ENCODE measurements at regions not wholly inside any gene's neighbourhood (a gene's known extent, or its start where the extent isn't known, plus 50 kb on each side); places are given as distances from the start of the nearest gene placed in this dataset.
A peak's percentile ranks its signal among the peaks of the same experiment; 100 is the strongest.

DNA sequence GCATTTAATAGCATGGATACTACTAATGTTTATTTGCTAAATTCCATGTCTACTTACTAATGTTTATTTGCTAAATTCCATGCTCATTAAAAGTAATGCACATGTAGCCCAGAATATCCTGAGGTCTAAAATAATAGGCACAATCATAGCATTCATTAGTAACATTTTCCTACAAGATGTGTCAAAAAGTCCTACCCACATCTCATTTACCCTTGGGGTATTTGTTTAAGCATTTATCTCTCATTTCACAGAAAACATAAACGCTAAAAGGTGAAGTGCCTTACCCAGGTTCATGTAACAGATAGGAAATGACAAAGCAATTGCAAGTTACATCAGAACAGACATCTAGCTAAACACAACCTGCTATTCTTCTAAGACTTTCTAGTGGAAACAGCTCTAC is 457.1 kb downstream of the HACE1 start:
- no peak for DNase-seq
- Histone ChIP-seq H3K4me3 (ENCODE audit: low read depth, low read length) (no peak overlapping the region), H3K4me1 (no peaks in the 10 kb centered on the region), H3K36me3 (no peaks in the 10 kb centered on the region), H3K27me3 (no peaks in the 10 kb centered on the region), H3K9me3 (no peaks in the 10 kb centered on the region)
- TF ChIP-seq, protein P1, sequence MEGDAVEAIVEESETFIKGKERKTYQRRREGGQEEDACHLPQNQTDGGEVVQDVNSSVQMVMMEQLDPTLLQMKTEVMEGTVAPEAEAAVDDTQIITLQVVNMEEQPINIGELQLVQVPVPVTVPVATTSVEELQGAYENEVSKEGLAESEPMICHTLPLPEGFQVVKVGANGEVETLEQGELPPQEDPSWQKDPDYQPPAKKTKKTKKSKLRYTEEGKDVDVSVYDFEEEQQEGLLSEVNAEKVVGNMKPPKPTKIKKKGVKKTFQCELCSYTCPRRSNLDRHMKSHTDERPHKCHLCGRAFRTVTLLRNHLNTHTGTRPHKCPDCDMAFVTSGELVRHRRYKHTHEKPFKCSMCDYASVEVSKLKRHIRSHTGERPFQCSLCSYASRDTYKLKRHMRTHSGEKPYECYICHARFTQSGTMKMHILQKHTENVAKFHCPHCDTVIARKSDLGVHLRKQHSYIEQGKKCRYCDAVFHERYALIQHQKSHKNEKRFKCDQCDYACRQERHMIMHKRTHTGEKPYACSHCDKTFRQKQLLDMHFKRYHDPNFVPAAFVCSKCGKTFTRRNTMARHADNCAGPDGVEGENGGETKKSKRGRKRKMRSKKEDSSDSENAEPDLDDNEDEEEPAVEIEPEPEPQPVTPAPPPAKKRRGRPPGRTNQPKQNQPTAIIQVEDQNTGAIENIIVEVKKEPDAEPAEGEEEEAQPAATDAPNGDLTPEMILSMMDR (IDR thresholded peaks at IDR 0.05; ENCODE audit: low read depth, low read length) = no peak

DNA sequence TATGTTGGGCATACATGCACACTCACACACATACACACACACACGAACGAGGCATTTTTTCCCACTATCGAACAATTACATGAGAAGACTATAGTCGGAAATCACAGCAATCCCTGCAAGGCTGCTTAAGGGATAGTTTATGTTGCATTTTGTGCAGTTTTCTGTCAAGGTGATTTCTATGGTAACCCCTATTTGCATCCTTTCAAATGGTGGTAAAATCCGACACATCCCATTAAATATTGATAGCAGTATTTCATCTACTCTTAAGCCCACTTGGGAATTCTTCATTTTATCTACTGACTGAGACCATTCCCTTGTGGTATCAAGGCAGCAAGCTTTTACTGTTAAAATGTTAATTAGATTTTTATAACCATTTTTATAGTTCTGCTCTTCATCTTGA is 457.8 kb downstream of the HACE1 start:
- no peaks in the 10 kb centered on the region for H3K4me1 ChIP-seq
- TF ChIP-seq, protein P1 (IDR thresholded peaks at IDR 0.05; ENCODE audit: low read depth, low read length) = no peak
- H3K36me3 ChIP-seq = no peaks in the 10 kb centered on the region
- no peak overlapping the region for H3K4me3 ChIP-seq (ENCODE audit: low read depth, low read length)
- no peaks in the 10 kb centered on the region for H3K9me3 ChIP-seq
- DNase-seq = no peak
- H3K27me3 ChIP-seq = no peaks in the 10 kb centered on the region

DNA sequence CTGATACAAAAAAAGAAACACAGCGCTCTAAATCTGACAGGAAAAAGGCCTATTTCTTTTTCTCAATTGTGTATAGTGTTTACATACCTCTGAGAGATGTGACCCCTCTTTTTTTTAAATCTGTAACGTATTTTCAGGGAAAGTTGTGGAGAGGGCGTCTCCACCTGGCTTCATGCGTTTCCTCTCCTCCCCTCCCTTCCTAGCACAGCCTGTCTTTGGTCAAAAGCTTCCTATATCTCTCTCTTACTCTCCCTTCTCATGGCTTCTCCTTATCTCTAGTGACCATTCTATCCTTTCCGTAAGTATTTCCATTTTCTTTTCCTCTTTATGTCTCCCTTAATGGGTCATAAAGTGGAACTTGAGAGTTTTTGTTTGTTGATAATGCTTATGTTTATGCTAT is 458.9 kb downstream of the HACE1 start:
- Histone ChIP-seq H3K27me3 (no peaks in the 10 kb centered on the region), H3K4me3 (ENCODE audit: low read depth, low read length) (no peak overlapping the region), H3K36me3 (no peaks in the 10 kb centered on the region), H3K4me1 (no peaks in the 10 kb centered on the region), H3K9me3 (no peaks in the 10 kb centered on the region)
- DNase-seq = no peak
- TF ChIP-seq, protein P1 (IDR thresholded peaks at IDR 0.05; ENCODE audit: low read depth, low read length) = no peak

DNA sequence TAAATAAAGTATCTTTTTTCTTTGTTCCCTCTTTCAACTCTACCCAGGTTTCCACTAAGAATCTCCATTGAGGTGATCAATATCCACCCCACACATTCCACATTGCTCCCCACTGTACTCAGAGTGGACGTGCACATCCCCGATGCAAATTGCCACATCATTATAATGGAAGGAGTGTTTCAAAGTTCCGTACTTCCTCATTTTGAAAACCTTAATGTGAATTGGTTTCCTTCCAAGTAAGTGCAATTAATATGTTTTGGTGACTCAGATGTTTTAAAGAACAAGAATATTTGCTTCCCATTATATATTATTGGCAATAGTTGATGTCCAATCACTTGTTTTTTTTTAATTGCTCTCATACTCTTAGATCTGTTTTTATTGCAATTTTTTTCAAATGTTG is 463.6 kb downstream of the HACE1 start:
- DNase-seq = no peak
- no peaks in the 10 kb centered on the region for H3K36me3 ChIP-seq
- H3K9me3 ChIP-seq = no peaks in the 10 kb centered on the region

DNA sequence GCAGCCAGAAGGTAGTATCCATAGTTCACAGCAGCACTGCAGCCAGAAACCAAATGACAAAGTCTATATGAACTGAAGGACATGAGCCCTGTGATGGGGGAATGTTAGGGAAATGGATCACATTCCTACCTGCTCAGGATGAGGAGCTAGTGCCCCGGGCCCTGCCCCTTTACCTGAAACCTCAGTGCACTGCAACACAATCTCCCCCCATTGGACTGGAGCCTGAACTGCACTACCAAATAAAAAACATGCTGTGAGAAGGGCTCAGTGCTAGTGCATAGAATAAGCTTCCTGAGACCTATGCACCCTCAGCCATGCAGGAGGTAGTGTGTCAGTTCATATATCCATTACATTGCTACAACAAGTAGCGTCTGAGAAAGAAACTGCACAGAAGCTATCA is 477.8 kb downstream of the HACE1 start:
- H3K27me3 ChIP-seq = no peaks in the 10 kb centered on the region
- H3K4me1 ChIP-seq = no peaks in the 10 kb centered on the region
- no peaks in the 10 kb centered on the region for H3K36me3 ChIP-seq
- H3K9me3 ChIP-seq = no peaks in the 10 kb centered on the region
- H3K4me3 ChIP-seq (ENCODE audit: low read depth, low read length) = no peak overlapping the region
- DNase-seq = no peak
- TF ChIP-seq, protein P1 (IDR thresholded peaks at IDR 0.05; ENCODE audit: low read depth, low read length) = 0 out of 2 replicates have a peak, but pooled peaks have one; percentile 2

More for the DNA sequence above, 463.6 kb downstream of the HACE1 start:
- TF ChIP-seq, protein P1 (IDR thresholded peaks at IDR 0.05; ENCODE audit: low read depth, low read length) = no peak
- no peak overlapping the region for H3K4me3 ChIP-seq (ENCODE audit: low read depth, low read length)
- peaks cover 4% of the 10 kb centered on the region; the same call in 1 of the 2 replicates for H3K4me1 ChIP-seq
- H3K27me3 ChIP-seq = no peaks in the 10 kb centered on the region

DNA sequence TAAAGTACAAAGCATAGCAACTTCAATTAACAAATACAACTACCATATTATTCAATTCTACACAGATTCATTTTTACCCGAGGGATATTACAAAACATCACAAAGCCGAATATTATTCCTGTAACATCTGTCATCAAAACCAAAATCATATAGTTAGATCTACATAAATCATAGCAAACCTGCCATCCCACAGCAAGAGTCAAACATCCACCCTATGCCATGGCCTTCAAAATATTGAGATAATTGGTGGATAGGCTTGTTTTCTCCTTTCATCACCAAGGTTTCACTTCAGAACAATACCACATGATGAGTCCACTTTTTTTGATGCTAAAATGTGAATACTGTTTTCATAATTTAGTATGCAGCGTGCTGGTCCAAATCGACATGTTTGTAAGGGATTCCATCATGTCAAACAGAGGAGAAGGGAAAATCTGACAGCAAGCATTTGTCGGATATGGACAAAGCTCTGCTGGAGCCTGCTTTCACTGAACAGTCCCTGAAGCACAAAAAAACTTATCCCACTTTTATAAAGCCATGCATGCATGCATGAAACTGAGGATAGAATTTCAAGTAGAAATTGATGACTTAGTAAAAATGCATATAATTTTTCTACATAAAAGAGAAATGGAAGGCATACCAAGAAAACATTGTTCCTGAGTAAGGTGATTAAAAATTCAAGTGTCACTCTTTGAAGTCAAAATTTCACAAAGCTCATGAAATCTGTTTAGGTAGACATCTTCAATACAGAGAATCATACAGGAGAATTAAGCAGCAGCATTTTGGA is 494.1 kb downstream of the HACE1 start:
- TF ChIP-seq, protein P1 (IDR thresholded peaks at IDR 0.05; ENCODE audit: low read depth, low read length) = no peak
- Histone ChIP-seq H3K27me3 (no peaks in the 10 kb centered on the region), H3K9me3 (no peaks in the 10 kb centered on the region), H3K4me3 (ENCODE audit: low read depth, low read length) (no peak overlapping the region), H3K4me1 (no peaks in the 10 kb centered on the region; the same call in 1 of the 2 replicates), H3K36me3 (no peaks in the 10 kb centered on the region)
- DNase-seq = no peak

Measured in BE2C (cell line).